Adrenal gland (tissue), 5 donors: ENCODE measurements at regions not wholly inside any gene's neighbourhood (a gene's known extent, or its start where the extent isn't known, plus 50 kb on each side); places are given as distances from the start of the nearest gene placed in this dataset.

ENCODE experiments used
- CTCF ChIP-seq, 6 experiments: fragments of 450-650 bp in 4 of 6; fragments of 200-600 bp in 2 of 6; sonication (generic) in 1 of 6; IDR thresholded peaks; 1 replicate in 5 of 6; 2 replicates in 1 of 6; pipeline versions ENCODE4 v1.5.1 to v1.8.0; 2016 to 2021; ENCODE audit warnings: antibody characterized with exemption in 6 of 6, mild to moderate bottlenecking in 2 of 6, moderate library complexity in 1 of 6
- POLR2A ChIP-seq, 2 donors: fragments of 450-650 bp; IDR thresholded peaks; one replicate each; pipeline ENCODE4 v1.6.1; 2017; ENCODE audit warnings: antibody characterized with exemption in 2 of 2, mild to moderate bottlenecking in 2 of 2, moderate library complexity in 1 of 2
- donor health status: DM: no; HTN: no; CAD: no.

DNA sequence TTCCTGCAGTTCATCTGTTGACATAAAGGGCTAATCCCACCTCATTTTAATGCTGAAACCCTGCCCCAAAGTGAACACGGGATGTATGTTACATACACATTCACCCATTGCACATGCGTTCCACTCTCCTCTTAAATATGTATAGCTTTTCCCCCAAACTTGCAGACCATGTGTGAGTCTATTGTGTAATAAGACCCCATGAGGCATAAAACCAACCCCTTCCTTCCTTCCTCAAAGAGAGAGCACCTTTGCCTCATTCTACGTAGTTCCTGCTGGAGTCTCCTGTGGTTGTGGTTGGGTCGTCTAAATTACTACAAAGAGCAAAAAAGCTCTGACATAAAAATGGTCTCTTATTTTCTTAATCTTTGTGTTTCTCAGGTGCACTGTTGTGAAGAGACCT is 345.7 kb upstream of the KLF6 start:
- no peak for TF ChIP-seq CTCF (IDR thresholded peaks at IDR 0.05)
- TF ChIP-seq POLR2A (IDR thresholded peaks at IDR 0.05), result no peak
